ENCODE measurements at regions not wholly inside any gene's neighbourhood (a gene's known extent, or its start where the extent isn't known, plus 50 kb on each side); places are given as distances from the start of the nearest gene placed in this dataset.

- Histone ChIP-seq H3K27ac (no peak overlapping the region), H3K4me3 (no peak overlapping the region), H3K4me1 (no peaks in the 10 kb centered on the region), H3K36me3 (no peaks in the 10 kb centered on the region), H3K27me3 (ENCODE audit: low read depth) (no peaks in the 10 kb centered on the region), H3K9me3 (no peaks in the 10 kb centered on the region)
- TF ChIP-seq CTCF (IDR thresholded peaks at IDR 0.05): no peak
- no peak for DNase-seq
- ATAC-seq: no peak
- intact Hi-C loops (cut with DNase I): no loop called here
Observed at GRCh38 chr6:145415616-145416015, 319.7 kb downstream of the EPM2A start.

GRCh38 chr6:145420599-145420998 is 314.7 kb downstream of the EPM2A start:
- DNase-seq (no peak), ATAC-seq (no peak)
- Histone ChIP-seq H3K4me1 (no peaks in the 10 kb centered on the region), H3K27me3 (ENCODE audit: low read depth) (no peaks in the 10 kb centered on the region), H3K27ac (no peak overlapping the region), H3K9me3 (no peaks in the 10 kb centered on the region), H3K4me3 (no peak overlapping the region), H3K36me3 (no peaks in the 10 kb centered on the region)
- intact Hi-C loops (cut with DNase I): no loop called here
- TF ChIP-seq CTCF (IDR thresholded peaks at IDR 0.05): no peak

- no peak for TF ChIP-seq CTCF (IDR thresholded peaks at IDR 0.05)
- DNase-seq (no peak), ATAC-seq (no peak)
- Histone ChIP-seq H3K4me3 (no peak overlapping the region), H3K27ac (no peak overlapping the region), H3K36me3 (no peaks in the 10 kb centered on the region), H3K4me1 (no peaks in the 10 kb centered on the region), H3K27me3 (ENCODE audit: low read depth) (no peaks in the 10 kb centered on the region), H3K9me3 (no peaks in the 10 kb centered on the region)
- intact Hi-C loops (cut with DNase I): no loop called here
Observed at GRCh38 chr6:145423936-145424335, 311.4 kb downstream of the EPM2A start.

GRCh38 chr6:145427232-145427631 is 308.1 kb downstream of the EPM2A start:
- no peaks in the 10 kb centered on the region for H3K36me3 ChIP-seq
- H3K27me3 ChIP-seq (ENCODE audit: low read depth): no peaks in the 10 kb centered on the region
- H3K4me1 ChIP-seq: no peaks in the 10 kb centered on the region
- no peak for TF ChIP-seq CTCF (IDR thresholded peaks at IDR 0.05)
- no peak overlapping the region for H3K4me3 ChIP-seq
- H3K27ac ChIP-seq: no peak overlapping the region
- ATAC-seq: no peak
- intact Hi-C loops (cut with DNase I): no loop called here
- H3K9me3 ChIP-seq: no peaks in the 10 kb centered on the region
- DNase-seq: no peak

- H3K27me3 ChIP-seq (ENCODE audit: low read depth): no peaks in the 10 kb centered on the region
- ATAC-seq (no peak), DNase-seq (no peak)
- intact Hi-C loops (cut with DNase I): no loop called here
- no peak overlapping the region for H3K4me3 ChIP-seq
- no peaks in the 10 kb centered on the region for H3K9me3 ChIP-seq
- no peak for TF ChIP-seq CTCF (IDR thresholded peaks at IDR 0.05)
- no peaks in the 10 kb centered on the region for H3K36me3 ChIP-seq
- H3K4me1 ChIP-seq: no peaks in the 10 kb centered on the region
- H3K27ac ChIP-seq: no peak overlapping the region
Observed at GRCh38 chr6:145428706-145429105, 306.6 kb downstream of the EPM2A start.

- no peak for ATAC-seq
- no peak overlapping the region for H3K4me3 ChIP-seq
- no peaks in the 10 kb centered on the region for H3K27me3 ChIP-seq (ENCODE audit: low read depth)
- intact Hi-C loops (cut with DNase I): no loop called here
- H3K36me3 ChIP-seq: no peaks in the 10 kb centered on the region
- DNase-seq: no peak
- no peaks in the 10 kb centered on the region for H3K4me1 ChIP-seq
- no peak overlapping the region for H3K27ac ChIP-seq
- TF ChIP-seq CTCF (IDR thresholded peaks at IDR 0.05): no peak
- H3K9me3 ChIP-seq: peaks cover 35% of the 10 kb centered on the region
Observed at GRCh38 chr6:145442110-145442509, 293.2 kb downstream of the EPM2A start.
